ENCODE measurements at regions not wholly inside any gene's neighbourhood (a gene's known extent, or its start where the extent isn't known, plus 50 kb on each side); places are given as distances from the start of the nearest gene placed in this dataset.

DNA sequence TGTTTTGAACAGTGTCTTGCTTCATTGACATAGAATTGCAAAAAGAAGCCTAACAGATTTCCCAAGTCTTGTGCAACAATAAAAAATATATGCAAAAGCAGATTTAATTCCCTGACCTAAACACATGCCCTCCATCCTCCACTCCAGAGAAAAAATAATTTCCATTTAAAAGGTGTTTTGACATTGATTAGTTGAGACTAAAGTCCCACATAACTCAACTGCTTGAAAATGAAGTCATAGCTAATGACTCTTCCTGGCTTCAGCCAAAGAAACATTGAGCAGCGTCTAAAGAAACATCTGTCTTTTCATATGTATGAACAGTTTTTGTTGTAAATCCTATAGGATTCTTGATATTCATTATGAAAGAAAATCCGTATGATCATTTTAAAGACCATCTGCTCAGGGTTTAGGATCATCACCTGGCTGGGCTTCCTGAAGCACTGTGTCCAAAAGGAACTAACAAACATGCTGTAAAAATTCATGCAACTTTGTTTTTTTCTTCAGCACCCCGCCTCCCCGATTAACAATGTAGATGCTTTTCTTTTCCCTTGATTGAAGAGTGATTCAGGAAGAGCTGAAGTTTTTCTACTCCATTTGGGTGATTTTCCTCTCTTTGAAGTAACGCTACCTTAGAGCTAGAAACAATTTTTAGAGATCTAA is 273.4 kb downstream of the HS3ST1 start:
- Histone ChIP-seq H3K9me3 (no peaks in the 10 kb centered on the region), H3K27me3 (no peaks in the 10 kb centered on the region), H3K36me3 (no peaks in the 10 kb centered on the region), H3K4me3 (no peak overlapping the region), H3K27ac (no peak overlapping the region), H3K4me1 (no peaks in the 10 kb centered on the region)
- no peak for DNase-seq (ENCODE audit: extremely low spot score in 2 of 2)
- intact Hi-C loops (cut with DNase I), result no loop called here
- TF ChIP-seq POLR2A (IDR thresholded peaks at IDR 0.05) (no peak), POLR2AphosphoS5 (IDR thresholded peaks at IDR 0.05; ENCODE audit: insufficient read depth in 1 of 2, low read depth in 1 of 2) (no peak)
- TF ChIP-seq, protein P1, sequence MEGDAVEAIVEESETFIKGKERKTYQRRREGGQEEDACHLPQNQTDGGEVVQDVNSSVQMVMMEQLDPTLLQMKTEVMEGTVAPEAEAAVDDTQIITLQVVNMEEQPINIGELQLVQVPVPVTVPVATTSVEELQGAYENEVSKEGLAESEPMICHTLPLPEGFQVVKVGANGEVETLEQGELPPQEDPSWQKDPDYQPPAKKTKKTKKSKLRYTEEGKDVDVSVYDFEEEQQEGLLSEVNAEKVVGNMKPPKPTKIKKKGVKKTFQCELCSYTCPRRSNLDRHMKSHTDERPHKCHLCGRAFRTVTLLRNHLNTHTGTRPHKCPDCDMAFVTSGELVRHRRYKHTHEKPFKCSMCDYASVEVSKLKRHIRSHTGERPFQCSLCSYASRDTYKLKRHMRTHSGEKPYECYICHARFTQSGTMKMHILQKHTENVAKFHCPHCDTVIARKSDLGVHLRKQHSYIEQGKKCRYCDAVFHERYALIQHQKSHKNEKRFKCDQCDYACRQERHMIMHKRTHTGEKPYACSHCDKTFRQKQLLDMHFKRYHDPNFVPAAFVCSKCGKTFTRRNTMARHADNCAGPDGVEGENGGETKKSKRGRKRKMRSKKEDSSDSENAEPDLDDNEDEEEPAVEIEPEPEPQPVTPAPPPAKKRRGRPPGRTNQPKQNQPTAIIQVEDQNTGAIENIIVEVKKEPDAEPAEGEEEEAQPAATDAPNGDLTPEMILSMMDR (IDR thresholded peaks at IDR 0.05), result no peak

DNA sequence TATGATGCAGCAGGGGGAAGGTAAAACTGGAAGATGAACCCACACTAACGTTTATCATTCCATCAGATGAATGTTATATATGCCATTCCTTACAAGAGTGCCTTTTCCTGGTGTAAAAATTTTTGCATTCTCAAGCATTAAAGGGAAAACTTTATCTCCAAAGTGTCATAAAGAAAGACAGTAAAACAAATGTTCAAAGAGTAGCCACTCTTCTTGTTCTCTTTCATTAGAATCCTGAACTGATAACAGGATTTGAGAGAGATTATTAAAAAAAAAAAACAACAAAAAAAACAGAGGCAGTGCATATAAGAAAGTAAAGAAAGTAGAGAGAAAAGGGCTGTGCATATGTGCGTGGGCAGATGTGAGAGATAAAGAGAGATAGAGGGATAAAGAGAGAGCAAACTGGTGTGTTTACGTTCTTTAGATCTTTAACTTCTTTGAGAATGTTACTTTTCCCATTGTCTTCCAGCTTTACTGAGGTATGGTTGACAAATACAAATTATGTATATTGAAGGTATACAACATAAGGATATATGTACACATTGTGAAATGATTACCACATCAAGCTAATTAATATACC is 275.4 kb downstream of the HS3ST1 start:
- Histone ChIP-seq H3K9me3 (no peaks in the 10 kb centered on the region), H3K27me3 (no peaks in the 10 kb centered on the region), H3K4me1 (no peaks in the 10 kb centered on the region), H3K27ac (no peak overlapping the region), H3K4me3 (no peak overlapping the region), H3K36me3 (no peaks in the 10 kb centered on the region)
- no peak for DNase-seq (ENCODE audit: extremely low spot score in 2 of 2)
- intact Hi-C loops (cut with DNase I), result no loop called here
- TF ChIP-seq, protein P1 (IDR thresholded peaks at IDR 0.05), result no peak

DNA sequence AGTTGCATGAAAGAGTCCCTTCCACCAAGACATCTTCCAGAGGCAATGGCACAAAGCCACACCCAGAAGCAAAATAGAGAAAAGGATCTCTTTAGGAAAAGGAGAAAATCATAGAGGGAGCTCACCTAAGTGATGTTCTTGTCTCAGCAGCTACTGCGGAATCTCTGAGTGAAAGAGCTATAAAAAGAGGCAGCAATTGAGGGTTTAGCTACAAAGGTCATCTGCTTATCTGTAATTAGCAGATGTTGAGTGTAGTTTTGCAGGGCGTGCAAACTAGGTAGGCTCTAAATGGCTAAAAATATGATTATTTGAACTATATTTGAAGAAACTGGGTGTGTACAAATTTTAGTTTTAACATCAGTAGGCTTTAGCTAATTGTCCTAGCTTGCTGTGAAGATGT is 276.0 kb downstream of the HS3ST1 start:
- TF ChIP-seq, protein P1 (IDR thresholded peaks at IDR 0.05), result no peak
- TF ChIP-seq POLR2AphosphoS5 (IDR thresholded peaks at IDR 0.05; ENCODE audit: insufficient read depth in 1 of 2, low read depth in 1 of 2) (no peak), POLR2A (IDR thresholded peaks at IDR 0.05) (no peak)
- no peak for DNase-seq (ENCODE audit: extremely low spot score in 2 of 2)
- intact Hi-C loops (cut with DNase I), result no loop called here
- no peaks in the 10 kb centered on the region for H3K9me3 ChIP-seq
- no peaks in the 10 kb centered on the region for H3K4me1 ChIP-seq
- H3K27ac ChIP-seq, result no peak overlapping the region
- H3K27me3 ChIP-seq, result no peaks in the 10 kb centered on the region
- H3K36me3 ChIP-seq, result no peaks in the 10 kb centered on the region
- no peak overlapping the region for H3K4me3 ChIP-seq

DNA sequence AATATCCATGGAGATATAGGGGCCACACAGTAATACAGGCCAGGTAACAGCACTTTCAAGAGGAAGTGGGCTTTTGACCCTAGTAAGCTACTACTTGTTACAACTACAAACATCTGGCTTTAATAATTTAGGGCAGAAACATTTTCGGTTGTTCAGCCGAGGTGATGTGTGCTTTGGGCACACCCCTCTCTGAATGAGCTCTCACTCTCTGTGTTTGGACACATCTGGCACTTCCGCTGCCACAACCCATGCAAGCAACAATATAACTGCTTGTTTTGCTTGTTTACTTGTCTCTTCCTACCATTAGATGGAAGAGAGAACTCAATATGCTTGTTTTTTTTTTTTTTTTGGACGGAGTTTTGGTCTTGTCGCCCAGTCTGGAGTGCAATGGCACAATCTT is 277.2 kb downstream of the HS3ST1 start:
- intact Hi-C loops (cut with DNase I), result no loop called here
- Histone ChIP-seq H3K27ac (no peak overlapping the region), H3K4me3 (no peak overlapping the region), H3K36me3 (no peaks in the 10 kb centered on the region), H3K27me3 (no peaks in the 10 kb centered on the region), H3K9me3 (no peaks in the 10 kb centered on the region), H3K4me1 (no peaks in the 10 kb centered on the region)
- TF ChIP-seq POLR2AphosphoS5 (IDR thresholded peaks at IDR 0.05; ENCODE audit: insufficient read depth in 1 of 2, low read depth in 1 of 2) (no peak), POLR2A (IDR thresholded peaks at IDR 0.05) (no peak)
- TF ChIP-seq, protein P1 (IDR thresholded peaks at IDR 0.05), result no peak
- no peak for DNase-seq (ENCODE audit: extremely low spot score in 2 of 2)

DNA sequence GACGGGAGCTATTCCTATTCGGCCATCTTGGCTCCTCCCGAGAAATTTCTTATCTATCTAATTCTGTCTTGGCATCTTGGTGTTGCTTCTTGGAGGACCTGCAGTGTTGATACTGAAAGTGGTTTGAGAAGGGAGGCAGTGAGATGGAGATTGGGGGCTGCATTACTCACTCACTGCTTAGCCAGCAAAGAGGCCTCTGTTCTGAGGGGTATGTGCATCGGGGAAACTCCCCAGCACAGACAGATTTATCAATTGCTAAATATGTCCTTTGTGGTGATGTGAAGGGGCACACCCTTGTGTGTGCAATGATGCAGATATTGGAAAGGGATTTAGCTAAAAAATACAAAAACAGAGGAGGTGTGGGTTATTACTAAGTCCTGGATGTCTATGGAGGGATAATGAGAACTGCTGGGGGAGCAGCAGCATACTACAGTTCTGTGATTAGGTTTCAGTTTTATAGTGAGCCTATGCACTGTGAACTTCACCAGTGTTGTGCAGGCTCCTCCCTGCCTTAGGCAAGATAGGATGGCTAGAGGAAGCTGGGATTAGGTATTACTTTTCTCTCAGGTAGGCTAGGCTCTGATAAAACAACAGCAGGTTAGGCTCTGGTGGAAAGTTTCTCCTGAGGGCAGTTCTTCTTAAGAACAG is 279.0 kb downstream of the HS3ST1 start:
- Histone ChIP-seq H3K4me1 (no peaks in the 10 kb centered on the region), H3K27ac (no peak overlapping the region), H3K36me3 (no peaks in the 10 kb centered on the region), H3K27me3 (no peaks in the 10 kb centered on the region), H3K9me3 (no peaks in the 10 kb centered on the region), H3K4me3 (no peak overlapping the region)
- no peak for DNase-seq (ENCODE audit: extremely low spot score in 2 of 2)
- intact Hi-C loops (cut with DNase I), result no loop called here
- TF ChIP-seq POLR2AphosphoS5 (IDR thresholded peaks at IDR 0.05; ENCODE audit: insufficient read depth in 1 of 2, low read depth in 1 of 2) (no peak), POLR2A (IDR thresholded peaks at IDR 0.05) (no peak)
- TF ChIP-seq, protein P1 (IDR thresholded peaks at IDR 0.05), result no peak
